ENCODE measurements at regions not wholly inside any gene's neighbourhood (a gene's known extent, or its start where the extent isn't known, plus 50 kb on each side); places are given as distances from the start of the nearest gene placed in this dataset.

DNA sequence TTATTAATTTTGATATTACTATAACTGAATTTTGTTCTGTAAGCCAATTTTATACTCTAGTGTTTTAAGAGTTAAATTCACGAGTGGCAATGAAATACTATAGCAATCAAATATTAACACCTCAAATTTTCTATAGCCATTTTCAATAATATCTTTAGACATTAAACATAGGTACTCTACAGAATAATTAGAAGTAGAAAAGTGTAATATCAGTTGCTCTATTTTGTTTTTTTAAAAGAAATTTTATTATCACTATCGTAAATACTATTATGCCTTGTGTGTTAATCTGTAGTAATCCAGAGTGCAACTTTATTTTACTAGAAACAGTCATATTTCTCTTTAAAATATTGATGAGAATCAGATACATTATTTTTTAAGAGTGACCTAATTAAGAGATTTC lies 691.2 kb downstream of the USP25 start:
- intact Hi-C loops (cut with DNase I; ENCODE audit: low total_unique reads), result no loop called here
- no peak overlapping the region for H3K27ac ChIP-seq

DNA sequence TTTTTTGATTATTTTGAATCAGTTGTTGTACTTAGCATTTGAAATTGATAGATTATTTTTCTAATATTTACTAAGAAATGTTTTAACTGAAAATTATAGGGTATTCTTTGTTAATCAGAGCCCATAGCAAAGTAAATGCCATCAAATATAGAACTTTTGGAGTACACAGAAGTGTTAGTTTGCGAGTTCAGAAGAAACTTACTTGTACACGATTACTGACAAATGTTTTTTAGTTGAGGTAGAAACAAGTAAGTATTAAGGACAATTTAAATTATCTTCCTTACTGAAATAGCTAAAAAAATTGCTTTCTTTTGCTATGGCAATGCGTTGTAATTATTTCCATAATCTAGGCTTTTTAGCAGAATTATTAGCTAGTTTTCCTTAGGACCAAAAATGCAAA lies 692.2 kb downstream of the USP25 start:
- Histone ChIP-seq H3K4me3 (no peak overlapping the region), H3K36me3 (no peaks in the 10 kb centered on the region), H3K27me3 (replicated peaks in 1 of 7) (no peaks in the 10 kb centered on the region), H3K27ac (no peak overlapping the region), H3K9me3 (no peaks in the 10 kb centered on the region), H3K4me1 (no peaks in the 10 kb centered on the region)
- 86 to 94% (median 89%) methylated on average over 3 of the region's 3 CpGs for WGBS, 5 donors
- intact Hi-C loops (cut with DNase I; ENCODE audit: low total_unique reads), result no loop called here
- no peak for DNase-seq
- TF ChIP-seq POLR2AphosphoS5 (IDR thresholded peaks at IDR 0.05), result no peak
- no peak for TF ChIP-seq POLR2A (IDR thresholded peaks at IDR 0.05)
- TF ChIP-seq CTCF (IDR thresholded peaks at IDR 0.05 in 8 of 11, conservative IDR thresholded peaks at IDR 0.05 in 3 of 11), result no peak

More for the DNA sequence above, 691.2 kb downstream of the USP25 start:
- no peak for DNase-seq
- no peaks in the 10 kb centered on the region for H3K27me3 ChIP-seq (replicated peaks in 1 of 7)
- 85 to 95% (median 91%) methylated on average over 2 of the region's 2 CpGs for WGBS, 5 donors
- no peaks in the 10 kb centered on the region for H3K36me3 ChIP-seq
- TF ChIP-seq CTCF (IDR thresholded peaks at IDR 0.05 in 8 of 11, conservative IDR thresholded peaks at IDR 0.05 in 3 of 11) (no peak), POLR2AphosphoS5 (IDR thresholded peaks at IDR 0.05) (no peak), POLR2A (IDR thresholded peaks at IDR 0.05) (no peak)
- H3K4me3 ChIP-seq, result no peak overlapping the region
- H3K9me3 ChIP-seq, result no peaks in the 10 kb centered on the region
- no peaks in the 10 kb centered on the region for H3K4me1 ChIP-seq

DNA sequence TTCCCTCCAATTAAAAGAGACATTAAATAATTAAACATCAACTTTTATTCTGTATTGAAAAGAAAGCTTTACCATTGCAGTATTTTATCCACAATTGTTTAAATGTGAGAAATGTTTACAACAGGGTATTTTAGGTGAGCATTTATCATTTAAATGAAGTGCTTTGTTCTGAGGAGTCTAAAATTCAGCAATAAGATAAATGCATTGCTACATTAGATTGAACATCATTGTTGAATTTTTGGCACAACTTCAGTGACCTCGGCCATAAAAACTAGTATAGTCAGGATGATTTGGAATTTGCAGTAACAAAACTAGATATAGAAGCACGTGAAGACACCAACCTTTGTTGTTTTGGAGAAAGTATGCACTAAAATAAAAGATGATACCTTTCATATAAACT lies 692.9 kb downstream of the USP25 start:
- no peaks in the 10 kb centered on the region for H3K27me3 ChIP-seq (replicated peaks in 1 of 7)
- WGBS, 5 donors, result 55 to 81% (median 67%) methylated on average over 2 of the region's 2 CpGs
- no peaks in the 10 kb centered on the region for H3K9me3 ChIP-seq
- no peak for TF ChIP-seq POLR2AphosphoS5 (IDR thresholded peaks at IDR 0.05)
- TF ChIP-seq POLR2A (IDR thresholded peaks at IDR 0.05), result no peak
- no peak for TF ChIP-seq CTCF (IDR thresholded peaks at IDR 0.05 in 8 of 11, conservative IDR thresholded peaks at IDR 0.05 in 3 of 11)
- H3K36me3 ChIP-seq, result no peaks in the 10 kb centered on the region
- H3K27ac ChIP-seq, result no peak overlapping the region
- intact Hi-C loops (cut with DNase I; ENCODE audit: low total_unique reads), result no loop called here
- no peak for DNase-seq
- H3K4me1 ChIP-seq, result no peaks in the 10 kb centered on the region
- no peak overlapping the region for H3K4me3 ChIP-seq

DNA sequence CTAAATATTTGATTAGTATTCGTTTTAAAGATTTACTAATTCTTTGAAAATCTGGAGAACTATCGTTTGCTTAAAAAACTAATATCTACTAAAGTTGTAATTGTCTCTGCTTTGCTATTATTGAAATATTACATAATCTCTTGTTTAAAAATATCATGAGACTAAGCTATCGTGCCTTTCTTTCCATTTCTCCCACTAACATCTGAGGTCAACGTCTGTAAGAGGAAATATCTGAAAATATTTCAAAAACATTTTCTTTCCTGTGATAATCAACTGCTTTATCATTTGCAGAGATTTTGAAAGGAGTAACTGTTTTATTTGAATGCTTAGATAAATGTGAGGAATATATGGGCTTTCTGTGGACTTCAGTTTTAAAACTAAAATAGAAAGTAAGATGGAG lies 694.1 kb downstream of the USP25 start:
- WGBS, 5 donors, result 67 to 78% (median 69%) methylated on average over 4 of the region's 4 CpGs
- H3K4me3 ChIP-seq, result no peak overlapping the region

More for the DNA sequence above, 694.1 kb downstream of the USP25 start:
- DNase-seq, result no peak
- Histone ChIP-seq H3K27ac (no peak overlapping the region), H3K9me3 (no peaks in the 10 kb centered on the region), H3K27me3 (replicated peaks in 1 of 7) (no peaks in the 10 kb centered on the region), H3K4me1 (no peaks in the 10 kb centered on the region), H3K36me3 (no peaks in the 10 kb centered on the region)
- intact Hi-C loops (cut with DNase I; ENCODE audit: low total_unique reads), result no loop called here
- TF ChIP-seq POLR2AphosphoS5 (IDR thresholded peaks at IDR 0.05) (no peak), POLR2A (IDR thresholded peaks at IDR 0.05) (no peak), CTCF (IDR thresholded peaks at IDR 0.05 in 8 of 11, conservative IDR thresholded peaks at IDR 0.05 in 3 of 11) (no peak)

All from spleen (tissue), 11 donors.